GM20431 (cell line): ENCODE measurements at regions not wholly inside any gene's neighbourhood (a gene's known extent, or its start where the extent isn't known, plus 50 kb on each side); places are given as distances from the start of the nearest gene placed in this dataset.

Experiments used
- in situ Hi-C: fragments of 300-500 bp; cut with MseI, MboI; formaldehyde crosslinking; loops from one replicate; pipeline ENCODE4 v1.15.0; 2020; ENCODE audit warnings: low sequenced_read_pairs; ENCODE audit not compliant: unreplicated experiment

DNA sequence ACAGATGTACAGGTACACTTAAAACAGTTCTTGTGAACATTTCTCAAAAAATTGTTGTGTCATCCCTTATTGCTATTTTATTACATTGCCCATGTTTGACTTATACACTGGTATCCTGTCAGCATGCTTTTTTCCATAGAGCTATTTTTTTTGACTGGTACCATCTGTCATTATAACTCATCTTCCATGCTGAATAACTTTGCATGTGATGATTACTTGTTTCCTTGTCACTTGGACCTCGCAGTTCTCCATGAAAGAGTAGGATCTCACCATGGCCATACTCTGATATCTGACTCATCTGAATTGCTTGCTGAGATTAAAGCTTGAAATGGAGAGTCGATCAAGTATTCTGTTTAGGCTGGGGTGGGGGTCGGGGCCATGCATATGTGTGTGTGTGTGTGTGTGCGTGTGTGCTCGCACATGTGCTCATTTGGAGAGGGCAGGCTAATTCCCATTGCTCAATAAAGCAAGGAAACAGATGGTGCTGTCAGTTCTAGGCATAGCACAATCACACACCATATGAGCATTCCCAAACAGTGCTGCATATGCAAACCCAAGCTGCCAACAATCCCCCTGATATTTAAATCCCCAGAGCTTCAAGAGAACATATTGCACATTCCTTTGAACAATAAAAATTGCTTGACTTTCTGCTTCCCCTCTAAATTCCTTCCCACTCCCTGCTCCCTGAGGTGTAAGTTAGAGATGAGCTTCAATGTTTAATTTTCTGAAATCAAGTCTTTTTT lies 62.9 kb downstream of the NHLRC3 start:
- in situ Hi-C loops: no loop called here

- in situ Hi-C loops: no loop called here
Observed at GRCh38 chr13:39102981-39103490, 64.8 kb downstream of the NHLRC3 start.

- in situ Hi-C loops: no loop called here
Observed at GRCh38 chr13:39105110-39105509, 66.9 kb downstream of the NHLRC3 start.

DNA sequence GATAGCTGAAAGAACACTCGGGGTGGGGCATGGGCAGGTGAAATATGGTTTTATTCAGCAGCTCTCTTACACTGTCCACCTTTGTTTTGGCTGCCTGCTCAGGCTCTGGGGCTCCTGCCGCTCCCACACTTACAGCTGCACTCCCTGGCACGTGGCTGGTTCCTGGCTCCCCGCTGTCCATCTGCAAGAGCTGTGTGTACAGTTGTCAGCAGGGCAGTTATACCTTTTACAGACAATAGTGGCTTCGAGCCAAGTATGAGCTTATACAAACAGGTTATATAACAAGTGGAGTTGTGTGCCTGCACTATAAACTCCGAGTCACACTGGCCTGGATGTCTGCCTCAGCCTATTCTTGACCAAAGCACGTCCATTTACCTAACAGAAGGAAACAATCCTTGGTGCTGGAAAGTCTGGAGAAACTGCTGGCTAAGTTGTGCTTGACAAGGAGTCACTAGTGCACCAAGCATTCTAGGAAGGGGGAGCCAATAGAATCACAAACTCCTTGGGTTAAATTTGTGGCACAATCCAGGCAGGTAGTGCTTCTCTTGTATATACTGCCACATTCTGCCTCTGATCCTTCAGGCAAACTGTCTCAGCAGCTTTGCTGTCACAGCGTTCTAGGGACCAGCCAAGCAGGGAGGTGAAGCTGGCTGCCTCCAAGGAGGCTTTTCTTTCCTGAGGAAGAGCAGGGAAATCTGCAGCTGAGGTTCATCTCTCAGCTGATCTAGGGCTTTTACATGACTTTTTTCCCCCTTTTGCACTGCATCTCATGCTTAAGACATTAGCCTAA lies 68.2 kb downstream of the NHLRC3 start:
- in situ Hi-C loops: no loop called here

DNA sequence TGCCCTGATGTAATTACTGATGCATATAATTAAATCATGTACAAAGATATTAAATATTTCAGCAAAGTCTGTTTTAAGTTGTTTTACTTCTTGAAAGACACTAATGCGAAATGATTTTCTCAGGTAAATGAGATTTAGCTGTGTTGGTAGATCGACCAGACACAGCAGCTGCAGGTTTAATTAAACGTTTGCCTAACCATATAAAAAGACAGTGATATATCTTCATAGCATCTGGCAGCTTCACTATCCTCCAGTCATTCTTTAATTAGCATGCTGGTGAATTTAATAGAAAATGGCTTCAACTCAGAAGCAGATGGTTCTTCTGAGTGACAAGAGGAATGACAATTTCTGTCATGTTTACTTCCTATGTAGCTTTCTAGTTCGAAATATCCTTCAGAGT lies 69.3 kb downstream of the NHLRC3 start:
- in situ Hi-C loops: no loop called here

DNA sequence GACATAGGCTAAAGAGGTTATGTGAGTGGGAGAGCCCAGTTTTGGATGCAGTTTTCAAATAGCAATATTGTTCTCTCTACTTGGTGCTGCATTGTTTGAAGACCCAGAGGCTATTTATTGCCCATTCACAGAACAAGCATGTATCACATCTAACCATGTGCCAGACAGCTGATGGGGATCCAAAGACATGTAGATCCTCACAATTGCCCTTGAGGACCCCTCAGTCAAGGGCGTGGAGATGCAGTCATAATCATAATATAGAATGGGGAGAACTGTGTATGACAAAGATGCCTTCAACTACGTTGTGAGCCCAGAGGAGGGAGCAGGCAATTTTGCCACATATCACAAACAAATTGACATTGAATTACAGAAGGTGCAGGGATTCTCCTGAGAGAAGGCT lies 70.5 kb downstream of the NHLRC3 start:
- in situ Hi-C loops: no loop called here

DNA sequence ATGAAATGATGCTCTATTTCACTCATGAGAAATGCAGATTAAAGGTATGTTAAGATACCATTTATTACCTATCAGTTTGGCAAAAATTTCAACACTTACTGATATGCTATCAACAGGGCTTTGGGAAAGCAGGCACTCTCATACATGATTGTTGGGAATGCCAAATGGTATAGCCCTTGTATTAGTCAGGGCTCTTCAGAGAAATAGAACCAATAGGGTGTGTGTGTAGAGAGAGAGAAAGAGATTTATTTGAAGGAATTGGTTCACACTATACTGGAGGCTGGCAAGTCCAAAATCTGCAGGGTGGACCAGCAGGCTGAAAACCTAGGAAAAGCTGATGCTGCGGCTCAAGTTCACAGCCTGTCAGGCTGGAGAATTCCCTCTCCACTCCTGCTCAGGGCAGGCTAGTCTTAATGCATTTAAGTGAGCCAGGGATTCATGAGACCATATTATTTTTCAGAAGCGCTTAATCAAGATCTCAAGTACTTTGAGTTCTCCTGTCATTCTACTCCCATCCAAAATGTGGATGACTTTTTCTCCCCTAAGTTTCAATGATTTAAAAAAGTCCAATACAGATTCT lies 72.4 kb downstream of the NHLRC3 start:
- in situ Hi-C loops: no loop called here

GRCh38 chr13:39111145-39111544 lies 72.9 kb downstream of the NHLRC3 start:
- in situ Hi-C loops: no loop called here

GRCh38 chr13:39119422-39119821 lies 81.2 kb downstream of the NHLRC3 start:
- in situ Hi-C loops: no loop called here

- in situ Hi-C loops: no loop called here
Observed at GRCh38 chr13:39123578-39123977, 85.3 kb downstream of the NHLRC3 start.

- in situ Hi-C loops: no loop called here
Observed at GRCh38 chr13:39129213-39129612, 91.0 kb downstream of the NHLRC3 start.

- in situ Hi-C loops: no loop called here
Observed at GRCh38 chr13:39130301-39130700, 92.0 kb downstream of the NHLRC3 start.

DNA sequence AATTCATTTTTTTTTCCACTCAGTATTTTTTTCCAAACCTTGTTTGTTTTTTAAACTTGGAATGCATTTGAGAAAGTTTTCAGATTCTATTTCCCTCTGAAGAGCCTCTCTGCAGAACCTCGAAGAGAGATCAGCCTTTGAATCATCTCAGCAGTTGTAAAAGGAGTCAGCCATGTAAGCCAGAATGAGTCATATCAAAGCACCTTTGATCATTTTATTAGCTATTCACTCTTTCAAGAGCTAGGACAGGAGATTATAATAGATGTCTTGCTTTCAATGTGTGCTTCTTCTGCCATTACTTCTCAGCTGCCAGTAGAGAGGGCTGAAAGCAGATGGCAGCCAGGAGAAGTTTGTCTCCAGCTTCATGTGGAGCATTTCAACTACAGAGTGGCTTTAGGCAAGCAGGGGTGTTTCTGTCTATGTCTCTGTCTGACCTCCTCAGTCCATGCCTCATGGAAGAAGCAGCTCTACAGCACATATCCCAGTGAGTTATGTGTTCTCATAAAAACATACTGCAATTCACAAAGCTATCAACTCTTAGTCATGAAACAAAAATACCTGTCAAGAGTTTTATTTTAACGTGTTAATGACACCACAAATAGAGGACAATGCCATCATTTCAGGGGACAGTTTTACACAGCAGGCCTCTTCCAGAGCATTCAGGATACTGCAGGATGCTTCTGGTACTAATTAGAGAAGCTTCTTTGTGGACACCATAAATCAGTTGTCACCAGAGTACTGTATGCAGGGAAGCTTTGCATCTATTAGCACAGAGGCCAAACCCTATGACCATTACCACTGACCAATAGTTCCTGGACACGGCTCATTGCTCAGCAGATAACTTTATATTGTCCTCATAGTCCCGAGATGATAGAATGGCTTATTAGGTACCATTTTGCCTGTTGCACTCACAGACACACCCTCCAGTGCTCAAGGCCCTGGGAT lies 94.3 kb downstream of the NHLRC3 start:
- in situ Hi-C loops: no loop called here

DNA sequence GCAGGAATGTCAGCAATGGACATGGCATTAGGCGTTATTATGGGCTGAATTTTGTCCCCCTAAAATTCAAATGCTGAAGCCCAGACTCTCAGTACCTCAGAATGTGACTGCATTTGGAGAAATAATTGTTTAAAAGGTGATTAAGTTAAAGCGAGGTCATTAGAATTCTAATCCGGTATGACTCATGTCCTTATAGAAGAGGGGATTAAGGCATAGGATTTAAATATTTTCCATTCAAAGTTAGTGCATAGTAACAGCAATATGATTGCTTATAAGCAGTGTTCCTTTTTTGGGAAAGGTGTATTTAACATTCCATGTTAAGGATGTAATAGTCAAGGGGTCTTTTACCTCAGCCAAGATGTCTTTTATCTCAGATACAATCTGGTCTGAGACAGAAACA lies 95.5 kb downstream of the NHLRC3 start:
- in situ Hi-C loops: no loop called here

- in situ Hi-C loops: no loop called here
Observed at GRCh38 chr13:39134574-39134973, 96.3 kb downstream of the NHLRC3 start.

- in situ Hi-C loops: loop anchor here (10.0 kb wide), 1 partner anchor 470 kb away; no protein-coding TSS in a partner anchor
Observed at GRCh38 chr13:39144391-39144790, 106.1 kb downstream of the NHLRC3 start.

DNA sequence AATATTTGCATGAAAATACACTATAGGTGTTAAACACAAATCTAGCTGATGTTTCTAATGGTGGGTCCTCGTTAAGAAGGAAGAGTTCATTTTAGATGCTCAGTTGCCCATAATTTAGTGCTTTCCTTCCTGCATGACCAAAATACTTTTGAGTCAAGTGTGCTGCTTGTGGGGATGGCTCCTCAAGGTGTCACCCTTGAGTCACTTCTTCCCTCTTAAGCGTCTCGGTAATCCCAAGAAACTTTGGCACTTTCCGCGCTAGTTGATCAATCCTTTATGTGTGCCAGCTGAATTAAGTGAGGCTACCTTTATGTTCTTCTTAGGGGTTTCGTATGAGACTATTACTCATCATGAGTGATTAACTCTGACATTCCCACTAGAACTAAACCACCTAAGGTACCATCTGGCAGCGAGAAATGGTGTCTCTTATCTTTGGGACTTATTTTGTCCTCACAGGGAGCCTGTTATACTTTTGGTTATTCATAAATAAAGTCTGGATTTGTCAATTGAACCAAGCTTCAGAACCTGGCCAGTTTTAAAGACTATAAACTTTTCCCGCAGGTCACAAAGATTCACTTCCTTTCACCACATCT lies 106.8 kb downstream of the NHLRC3 start:
- in situ Hi-C loops: loop anchor here (10.0 kb wide), 1 partner anchor 470 kb away; no protein-coding TSS in a partner anchor

- in situ Hi-C loops: loop anchor here (10.0 kb wide), 1 partner anchor 466 kb away; no protein-coding TSS in a partner anchor
Observed at GRCh38 chr13:39148513-39148961, 110.3 kb downstream of the NHLRC3 start.

DNA sequence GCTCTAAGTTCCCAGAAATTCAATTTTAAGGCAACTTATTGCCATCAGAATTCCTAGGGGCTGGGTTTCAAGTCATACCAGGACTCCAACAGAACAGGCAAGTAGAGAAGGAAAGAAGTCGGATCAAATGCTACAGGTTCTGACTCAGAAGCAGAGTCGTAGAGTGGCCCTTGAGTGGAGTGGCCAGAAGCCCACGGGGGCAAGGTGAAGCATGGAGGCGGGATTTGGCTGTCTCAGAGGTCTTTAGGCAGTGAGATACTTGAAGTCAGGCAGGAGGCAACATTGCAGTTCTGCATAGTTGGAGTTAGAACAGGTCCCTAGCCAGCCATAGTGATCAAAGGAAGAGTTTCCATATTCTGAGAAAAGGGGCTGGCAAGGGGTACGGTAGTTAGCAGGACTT lies 111.6 kb downstream of the NHLRC3 start:
- in situ Hi-C loops: loop anchor here (10.0 kb wide), 1 partner anchor 465 kb away; no protein-coding TSS in a partner anchor
